ENCODE measurements at regions not wholly inside any gene's neighbourhood (a gene's known extent, or its start where the extent isn't known, plus 50 kb on each side); places are given as distances from the start of the nearest gene placed in this dataset.

GRCh38 chrX:141439651-141440050 lies 144.9 kb downstream of the SPANXA1 start:
- CTCF ChIA-PET, result no interaction called here
- H3K4me3 ChIP-seq (ENCODE audit: low read depth in 2 of 2, low read length in 2 of 2), result no peak overlapping the region
- DNase-seq (ENCODE audit: low read depth, low spot score), result no peak
- H3K9me3 ChIP-seq (ENCODE audit: control insufficient read depth, insufficient read depth, low read depth, low read length), result no peaks in the 10 kb centered on the region
- H3K4me1 ChIP-seq (ENCODE audit: control insufficient read depth, insufficient read depth, low read length), result no peaks in the 10 kb centered on the region
- no TSS peak for BruUV-seq (replicated peaks)
- intact Hi-C loops (cut with micrococcal nuclease; ENCODE audit: unreplicated experiment), result no loop called here
- POLR2A ChIA-PET, result no interaction called here
- H3K27ac ChIP-seq (ENCODE audit: low read length), result no peak overlapping the region
- ATAC-seq, result no peak
- no peaks in the 10 kb centered on the region for H3K27me3 ChIP-seq (ENCODE audit: control insufficient read depth, insufficient read depth, low read length)
- no peaks in the 10 kb centered on the region for H3K36me3 ChIP-seq (ENCODE audit: control insufficient read depth, insufficient read depth, low read length)
- TF ChIP-seq REST (IDR thresholded peaks at IDR 0.05; ENCODE audit: insufficient read depth in 1 of 2, low read depth in 2 of 2, low read length in 1 of 2), result no peak
- TF ChIP-seq CTCF (IDR thresholded peaks at IDR 0.05), result no peak
- TF ChIP-seq POLR2AphosphoS5 (IDR thresholded peaks at IDR 0.05; ENCODE audit: low read depth, low read length), result no peak
- no peak for TF ChIP-seq SIN3A (IDR thresholded peaks at IDR 0.05; ENCODE audit: borderline replicate concordance, insufficient read depth, low read depth, low read length)
- TF ChIP-seq TCF7L2 (IDR thresholded peaks at IDR 0.05; ENCODE audit: low read depth, low read length), result no peak
- in situ Hi-C loops (cut with HindIII; ENCODE audit: low pct_unique_long_range_greater_than_20kb, low sequenced_read_pairs), result no loop called here

- intact Hi-C loops (cut with micrococcal nuclease; ENCODE audit: unreplicated experiment) (no loop called here), in situ Hi-C loops (cut with HindIII; ENCODE audit: low pct_unique_long_range_greater_than_20kb, low sequenced_read_pairs) (no loop called here)
- peaks cover 6% of the 10 kb centered on the region; the same call in 1 of the 2 replicates for H3K4me1 ChIP-seq (ENCODE audit: control insufficient read depth, insufficient read depth, low read length)
- no peak overlapping the region for H3K4me3 ChIP-seq (ENCODE audit: low read depth in 2 of 2, low read length in 2 of 2)
- H3K27ac ChIP-seq (ENCODE audit: low read length), result no peak overlapping the region; the same call in 1 of the 2 replicates
- BruUV-seq (replicated peaks), result no TSS peak
- ChIA-PET CTCF (no interaction called here), POLR2A (interaction anchor here (0.6 kb wide), 1 partner anchor 53 kb away, joined by 4 read pairs; no protein-coding TSS in a partner anchor)
- ATAC-seq, result no peak
- no peak for DNase-seq (ENCODE audit: low read depth, low spot score)
- H3K27me3 ChIP-seq (ENCODE audit: control insufficient read depth, insufficient read depth, low read length), result no peaks in the 10 kb centered on the region
- H3K36me3 ChIP-seq (ENCODE audit: control insufficient read depth, insufficient read depth, low read length), result no peaks in the 10 kb centered on the region
- H3K9me3 ChIP-seq (ENCODE audit: control insufficient read depth, insufficient read depth, low read depth, low read length), result no peaks in the 10 kb centered on the region
- TF ChIP-seq CTCF (IDR thresholded peaks at IDR 0.05), result no peak
- no peak for TF ChIP-seq SIN3A (IDR thresholded peaks at IDR 0.05; ENCODE audit: borderline replicate concordance, insufficient read depth, low read depth, low read length)
- no peak for TF ChIP-seq POLR2AphosphoS5 (IDR thresholded peaks at IDR 0.05; ENCODE audit: low read depth, low read length)
- TF ChIP-seq REST (IDR thresholded peaks at IDR 0.05; ENCODE audit: insufficient read depth in 1 of 2, low read depth in 2 of 2, low read length in 1 of 2), result no peak
- no peak for TF ChIP-seq TCF7L2 (IDR thresholded peaks at IDR 0.05; ENCODE audit: low read depth, low read length)
These were observed 168.6 kb downstream of the SPANXA1 start for GRCh38 chrX:141415889-141416288.

All from Panc1 (cell line).